C1 segment of cervical spinal cord (tissue), 14 donors: ENCODE measurements at regions not wholly inside any gene's neighbourhood (a gene's known extent, or its start where the extent isn't known, plus 50 kb on each side); places are given as distances from the start of the nearest gene placed in this dataset.
"Not testable (repeated sequence)": the region's sequence is repeated elsewhere in the genome, so short reads cannot be mapped to it uniquely, and the experiment has no call there.

ENCODE experiments used
- DNase-seq, 14 donors: peaks; one replicate each; lab custom pipeline; 2025; lab: John Stamatoyannopoulos, UW

DNA sequence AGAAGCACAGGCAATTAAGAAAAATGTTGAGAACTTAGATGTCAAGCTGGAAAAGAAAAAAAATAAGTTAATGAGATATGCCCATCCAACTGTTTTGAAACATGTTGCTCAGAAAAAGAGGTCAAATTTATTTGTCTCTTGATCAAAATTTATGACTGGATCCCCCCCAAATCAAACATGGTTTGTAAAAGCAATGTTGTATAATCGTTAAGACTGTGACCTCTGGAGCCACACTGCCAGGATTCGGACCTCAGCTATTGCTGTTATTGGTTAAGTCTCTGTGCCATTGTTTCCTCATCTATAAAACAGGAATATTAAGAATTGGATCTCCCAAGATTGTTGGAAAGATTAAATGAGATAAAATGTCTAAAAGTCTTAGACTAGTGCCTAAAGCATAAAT is 51.9 kb upstream of the LRRK2 start:
- no peak for DNase-seq

DNA sequence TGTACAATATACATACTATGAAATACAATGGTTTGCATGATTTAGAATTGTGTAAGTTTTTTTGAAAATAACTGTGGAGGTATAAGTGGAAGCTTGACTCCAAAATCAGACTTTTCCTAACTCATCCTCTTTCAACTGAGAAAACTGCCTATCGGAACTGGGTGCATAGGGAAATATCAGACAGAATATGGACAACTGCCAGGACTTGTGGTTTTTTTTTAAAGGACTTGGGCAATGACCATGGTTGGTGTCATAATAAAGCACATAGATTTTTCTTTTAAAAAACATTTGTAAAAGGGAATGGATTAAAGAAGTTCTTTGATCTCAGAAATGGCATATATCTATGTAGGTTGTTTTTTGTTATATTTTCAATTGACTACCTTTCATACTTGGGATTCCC is 53.3 kb upstream of the LRRK2 start:
- no peak for DNase-seq

DNA sequence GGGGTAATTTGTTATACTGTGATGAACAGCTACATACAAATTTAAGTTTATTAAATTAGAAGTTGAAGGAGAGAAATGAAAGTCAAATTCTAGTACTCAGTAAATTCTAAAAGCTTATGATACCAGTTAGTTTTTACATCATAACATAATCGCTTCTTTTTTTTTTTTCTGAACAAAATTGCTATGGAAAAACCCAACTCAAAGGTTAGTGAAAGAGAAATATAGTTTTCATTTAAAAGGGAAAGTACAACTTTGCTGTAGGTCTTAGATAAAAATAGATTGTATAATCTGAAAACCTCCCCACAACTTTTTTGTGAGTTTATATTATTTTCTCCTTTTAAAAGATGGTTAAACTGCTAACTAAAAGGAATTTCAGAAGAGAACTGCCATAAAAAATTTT is 53.7 kb upstream of the LRRK2 start:
- DNase-seq: no peak

DNA sequence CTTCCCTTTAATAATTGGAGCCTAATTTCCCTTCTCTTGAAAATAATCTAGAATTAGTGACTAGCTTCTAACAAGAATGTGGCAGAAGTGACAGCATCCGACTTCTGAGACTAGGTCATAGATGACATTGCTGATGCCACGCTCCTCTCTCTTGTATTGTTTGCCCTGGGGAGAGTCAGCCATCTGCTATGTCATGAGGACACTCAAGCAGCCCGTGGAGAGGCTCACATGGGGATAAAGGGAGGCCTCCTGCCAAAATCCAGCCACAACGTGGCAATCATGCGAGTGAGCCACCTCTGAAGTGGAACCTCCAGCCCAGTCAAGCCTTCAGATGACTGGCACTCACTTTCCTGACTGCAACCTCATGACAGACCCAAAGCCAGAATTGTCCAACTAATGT is 54.2 kb upstream of the LRRK2 start:
- DNase-seq: no peak

DNA sequence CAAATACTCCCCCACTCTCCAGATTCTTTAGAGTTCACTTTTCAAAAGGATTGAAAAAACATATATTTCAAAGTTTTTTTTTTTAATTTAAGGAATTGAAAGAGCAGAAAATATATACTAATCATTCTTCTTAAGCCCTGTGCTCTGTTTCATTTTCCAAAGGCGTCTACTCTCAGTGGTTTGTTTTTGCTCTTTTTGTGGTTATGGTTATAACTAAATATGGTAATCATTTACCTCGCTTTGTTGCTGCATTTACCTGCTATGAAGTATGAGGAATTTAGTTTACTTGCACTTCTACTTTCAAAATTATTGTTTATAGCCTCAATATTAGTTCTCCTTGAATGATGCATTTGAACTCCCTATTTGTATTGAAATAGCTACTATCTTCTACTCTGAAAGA is 55.9 kb upstream of the LRRK2 start:
- no peak for DNase-seq

DNA sequence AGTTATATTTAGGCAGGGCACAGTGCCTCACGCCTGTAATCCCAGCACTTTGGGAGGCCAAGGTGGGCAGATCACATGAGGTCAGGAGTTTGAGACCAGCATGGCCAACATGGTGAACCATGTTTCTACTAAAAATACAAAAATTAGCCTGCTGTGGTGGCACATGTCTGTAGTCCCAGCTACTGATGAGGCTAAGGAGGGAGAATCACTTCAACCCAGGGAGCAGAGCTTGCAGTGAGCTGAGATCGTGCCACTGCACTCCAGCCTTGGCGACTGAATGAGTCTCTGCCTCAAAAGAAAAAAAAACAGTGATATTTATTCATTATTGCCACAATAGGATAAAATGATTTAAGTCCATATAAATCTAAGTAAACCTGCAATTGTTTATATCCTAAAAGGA is 56.4 kb upstream of the LRRK2 start:
- DNase-seq: not testable (repeated sequence)

DNA sequence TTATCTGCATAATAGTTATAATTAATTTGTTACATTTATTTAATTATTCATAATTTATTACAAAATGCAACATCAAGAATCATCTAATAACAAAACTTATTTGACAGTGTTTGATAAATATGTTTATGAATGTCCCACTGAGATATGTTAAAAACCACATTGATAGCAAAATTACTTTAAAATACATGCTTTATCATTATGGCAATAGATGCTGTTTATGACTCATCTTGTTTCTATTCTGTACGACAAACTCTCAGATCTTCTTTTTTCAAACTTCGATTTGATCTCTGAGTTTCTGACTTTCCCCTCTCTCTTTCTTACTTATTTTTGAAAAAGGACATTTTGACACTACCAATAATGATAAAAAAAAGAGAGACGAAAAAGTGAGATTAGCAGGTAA is 56.8 kb upstream of the LRRK2 start:
- no peak for DNase-seq

DNA sequence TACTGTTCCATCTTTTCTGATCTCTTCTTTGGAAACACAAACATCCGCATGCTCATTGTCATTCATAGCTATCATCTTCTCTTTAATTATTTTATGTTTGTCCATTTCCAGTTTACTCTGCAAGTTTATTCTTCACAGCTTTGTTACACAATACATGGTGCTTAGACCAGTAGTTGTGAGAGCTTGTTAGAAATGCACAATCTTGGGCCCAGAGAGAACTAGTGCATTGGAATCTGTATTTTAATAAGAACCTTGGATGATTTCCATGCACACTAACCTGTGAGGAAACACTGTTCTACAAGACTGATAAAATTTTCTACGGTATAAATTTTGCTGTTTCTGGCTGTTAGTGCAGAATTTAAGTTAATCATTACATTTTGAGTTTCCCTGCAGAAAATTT is 59.3 kb upstream of the SLC2A13 start:
- DNase-seq: no peak

DNA sequence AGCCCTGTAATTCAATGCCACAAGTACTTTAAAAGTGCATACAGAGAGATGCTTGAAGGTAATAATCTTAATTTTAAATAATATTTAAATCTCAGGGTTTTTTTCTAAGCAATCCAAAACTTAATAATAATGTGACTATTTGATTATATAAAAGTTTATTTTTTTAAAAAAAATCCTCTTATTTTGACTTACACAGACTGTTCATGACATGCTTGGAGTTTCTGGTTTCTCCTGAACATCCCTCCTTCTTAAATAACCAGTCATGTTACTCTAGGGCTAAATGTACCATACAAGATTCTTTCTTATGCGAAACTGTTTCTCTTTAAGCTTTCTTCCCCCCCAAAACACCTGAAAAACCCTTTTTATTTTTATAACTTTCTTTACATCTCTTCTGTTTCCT is 58.2 kb upstream of the SLC2A13 start:
- no peak for DNase-seq

DNA sequence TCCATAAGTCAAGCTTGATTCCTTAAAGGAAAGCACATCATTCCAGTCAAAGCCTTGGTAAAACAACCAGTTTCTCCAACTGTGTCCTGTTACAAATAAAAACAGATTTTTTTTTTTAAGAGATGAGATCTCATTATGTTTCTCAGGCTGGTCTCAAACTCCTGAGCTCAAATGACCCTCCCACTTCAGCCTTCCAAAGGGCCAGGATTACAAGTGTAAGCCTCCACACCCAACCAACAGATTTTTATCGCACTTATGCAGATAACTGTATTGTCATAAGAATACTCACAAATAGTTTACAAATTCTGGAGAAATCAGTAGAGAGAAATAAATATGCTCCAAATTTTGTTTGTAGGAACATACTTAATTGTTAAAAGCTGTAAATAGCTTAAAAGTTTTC is 56.2 kb upstream of the SLC2A13 start:
- DNase-seq: no peak

DNA sequence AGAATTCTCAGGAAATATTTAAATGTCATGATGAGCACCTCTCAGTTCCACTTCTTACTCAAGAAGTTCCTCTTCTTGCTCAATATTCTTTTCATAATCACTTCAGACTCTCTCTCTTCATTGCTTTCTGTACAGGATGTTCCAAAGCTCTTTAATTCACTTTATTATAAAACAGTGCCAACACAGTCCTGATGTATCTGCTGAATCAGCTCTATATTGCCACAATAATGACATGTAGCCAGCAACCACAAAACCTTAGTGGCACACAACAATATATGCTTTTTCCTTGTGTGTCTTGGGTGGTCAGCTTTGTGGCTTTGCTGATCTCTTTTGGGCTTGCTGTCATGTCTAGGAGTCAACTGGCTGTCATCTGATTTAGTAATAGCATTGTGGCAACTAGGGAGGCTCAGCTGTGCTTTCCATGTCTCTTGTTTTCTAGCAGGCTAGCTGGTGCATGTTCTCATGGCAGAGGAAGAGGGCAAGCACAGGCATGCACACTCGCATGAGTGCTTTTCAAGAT is 52.8 kb upstream of the SLC2A13 start:
- DNase-seq: peak in 1 of 14 donors; percentile 5

DNA sequence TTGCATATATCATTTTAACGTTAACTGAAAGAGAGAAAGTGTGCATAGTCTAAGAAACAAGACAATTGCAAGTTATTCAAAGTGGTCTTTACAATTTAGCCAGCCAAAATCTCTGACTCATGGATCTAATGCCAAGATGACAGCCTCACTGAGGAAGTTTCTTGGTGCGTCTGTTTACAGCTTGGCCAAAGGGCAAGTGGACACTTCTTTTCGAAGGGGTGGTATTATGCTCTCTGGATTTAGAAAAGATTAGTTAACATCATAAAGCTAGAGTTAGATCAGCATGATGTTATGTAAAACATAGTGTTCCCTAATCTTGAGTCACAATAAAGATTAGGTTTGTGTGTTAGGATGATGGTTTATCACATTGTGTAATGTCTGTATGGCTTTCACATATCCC is 51.5 kb upstream of the SLC2A13 start:
- no peak for DNase-seq

DNA sequence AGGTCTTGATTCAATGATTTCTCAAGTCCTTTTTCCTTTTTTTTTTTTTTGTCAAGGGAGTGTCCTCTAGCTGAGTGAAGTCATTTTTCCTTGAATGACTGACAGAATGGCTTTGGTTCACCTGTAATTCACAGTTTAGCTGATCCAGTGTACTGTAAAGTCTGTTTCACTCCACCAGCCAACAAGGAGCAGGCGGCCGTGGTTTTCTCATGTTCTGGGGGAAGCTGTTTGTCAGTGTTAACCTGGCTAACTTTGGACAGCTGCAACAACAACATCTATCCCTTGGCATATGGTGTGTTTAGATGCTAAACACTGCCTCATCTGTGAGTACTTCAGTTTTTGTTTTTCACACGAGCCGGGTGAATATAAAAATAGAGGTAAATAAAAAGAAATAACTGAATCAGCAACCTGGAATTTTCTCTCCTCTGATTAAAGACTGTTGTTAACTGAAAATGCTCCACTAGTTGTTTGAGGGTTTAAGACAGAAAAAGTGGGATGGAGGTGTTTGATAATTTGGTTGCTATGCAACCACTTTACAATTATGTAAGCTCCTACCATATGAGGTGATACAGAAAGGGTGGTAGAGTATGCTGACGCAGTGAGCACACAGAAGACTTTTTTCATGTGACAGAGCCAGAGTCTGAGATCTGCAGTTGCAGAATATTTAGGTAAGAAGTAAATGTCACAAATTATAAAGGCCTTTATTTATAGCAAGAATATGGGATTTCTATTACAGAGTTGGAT is 50.3 kb upstream of the SLC2A13 start:
- DNase-seq: no peak
